HG02571 (cell line): ENCODE measurements at regions not wholly inside any gene's neighbourhood (a gene's known extent, or its start where the extent isn't known, plus 50 kb on each side); places are given as distances from the start of the nearest gene placed in this dataset.

Experiments used
- ATAC-seq: cut with Tn5 transposase; IDR thresholded peaks from one replicate; pipeline ENCODE4 v1.9.1; 2021; ENCODE audit warnings: mild to moderate bottlenecking, moderate library complexity; ENCODE audit not compliant: unreplicated experiment

GRCh38 chr14:71524320-71524982 is 407.8 kb upstream of the RGS6 start:
- no peak for ATAC-seq

- no peak for ATAC-seq
Observed at GRCh38 chr14:71525663-71526221, 406.5 kb upstream of the RGS6 start.

DNA sequence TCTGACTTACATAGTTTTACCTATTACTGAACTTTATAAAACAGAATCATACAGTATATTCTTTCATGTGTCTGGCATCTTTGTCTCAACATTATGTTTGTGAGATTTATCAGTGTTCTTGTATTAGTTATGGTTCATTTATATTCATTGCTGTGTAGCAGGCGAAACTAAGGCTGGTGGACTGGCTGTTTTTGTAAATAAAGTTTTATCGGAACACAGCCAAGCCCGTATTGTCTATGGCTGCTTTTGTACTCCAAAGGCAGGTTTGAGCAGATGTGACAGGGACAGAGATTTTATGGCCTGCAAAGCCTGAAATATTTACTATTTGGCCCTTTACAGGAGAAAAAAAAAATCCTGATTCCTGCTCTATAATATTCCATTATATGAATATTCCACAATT is 405.8 kb upstream of the RGS6 start:
- ATAC-seq = no peak

- no peak for ATAC-seq
Observed at GRCh38 chr14:71527838-71528237, 404.4 kb upstream of the RGS6 start.

DNA sequence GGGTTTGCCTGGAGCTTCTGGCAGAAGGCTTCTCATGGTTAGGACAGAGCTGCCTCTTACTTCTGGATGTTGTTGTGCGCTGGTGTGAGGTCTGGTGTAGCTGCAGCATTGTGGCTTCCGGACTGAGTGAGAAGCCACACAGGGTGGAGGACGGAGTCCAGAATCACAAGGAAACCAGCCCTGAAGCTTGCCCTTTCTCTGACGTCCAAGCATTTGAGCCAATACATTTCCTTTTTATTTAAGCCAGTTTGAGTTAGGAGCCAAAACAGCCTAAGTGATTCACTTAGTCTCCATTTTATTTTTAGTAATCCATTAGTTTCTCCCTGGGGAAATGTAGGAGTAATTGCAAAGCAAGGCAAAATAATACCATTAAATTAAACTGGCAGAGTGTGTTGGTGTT is 402.4 kb upstream of the RGS6 start:
- ATAC-seq = no peak

DNA sequence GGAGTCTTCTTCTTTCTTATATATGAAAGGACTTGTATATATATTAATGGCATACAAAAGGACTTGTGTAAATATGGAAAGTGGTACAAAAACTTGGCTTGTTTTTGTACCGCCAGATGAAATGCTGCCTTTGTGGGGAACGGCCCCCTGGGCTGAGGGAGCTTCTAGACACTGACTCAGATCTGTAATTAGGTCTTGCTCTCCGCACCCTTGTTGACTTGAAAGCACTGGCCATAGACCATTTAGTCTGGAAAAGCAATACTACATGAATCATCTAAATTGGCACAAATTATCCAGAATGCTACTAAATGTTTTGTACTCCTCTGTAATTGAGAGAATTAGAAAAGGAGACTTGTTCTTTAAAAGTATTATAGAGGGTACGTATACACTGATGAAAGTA is 399.9 kb upstream of the RGS6 start:
- no peak for ATAC-seq

DNA sequence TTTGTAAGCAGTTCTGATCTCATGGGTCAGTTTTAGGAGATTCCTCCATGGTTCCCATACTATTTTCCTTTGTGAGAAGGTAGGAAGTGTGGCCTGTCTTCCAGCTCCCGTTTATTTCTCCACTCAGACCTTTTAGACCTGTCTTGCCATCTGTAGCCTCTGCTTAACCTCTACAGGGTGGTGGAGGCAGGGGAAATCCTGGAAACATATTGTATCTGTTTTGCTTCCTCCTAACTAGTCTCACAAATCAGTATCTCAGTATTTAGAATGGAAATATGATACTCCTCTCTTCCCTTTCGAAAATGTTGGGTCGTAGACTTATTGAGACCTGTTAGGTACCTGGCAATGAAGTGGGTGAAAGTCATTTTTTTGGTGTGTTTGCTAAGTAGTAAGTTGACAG is 399.4 kb upstream of the RGS6 start:
- ATAC-seq = no peak

DNA sequence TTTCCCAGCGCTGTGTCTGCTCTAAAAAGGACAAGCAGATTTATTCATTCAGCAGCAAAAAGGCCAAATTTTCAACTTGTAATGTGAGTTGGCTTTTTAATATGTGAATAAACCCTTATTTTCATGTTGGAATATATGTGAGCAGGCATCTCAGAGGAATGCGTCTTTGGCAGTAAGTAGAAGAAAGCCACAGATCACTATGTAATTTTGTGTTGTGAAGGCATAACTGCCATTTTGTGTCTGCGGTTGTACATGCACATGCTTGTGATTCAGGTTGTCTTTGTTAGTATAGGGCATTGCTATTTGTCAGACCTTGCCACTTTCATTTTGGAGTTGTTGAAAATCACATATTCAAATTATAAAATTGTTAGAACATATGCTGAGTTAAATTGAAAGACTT is 398.8 kb upstream of the RGS6 start:
- ATAC-seq = no peak

GRCh38 chr14:71533800-71534199 is 398.4 kb upstream of the RGS6 start:
- ATAC-seq = no peak

- no peak for ATAC-seq
Observed at GRCh38 chr14:71534506-71534905, 397.7 kb upstream of the RGS6 start.

DNA sequence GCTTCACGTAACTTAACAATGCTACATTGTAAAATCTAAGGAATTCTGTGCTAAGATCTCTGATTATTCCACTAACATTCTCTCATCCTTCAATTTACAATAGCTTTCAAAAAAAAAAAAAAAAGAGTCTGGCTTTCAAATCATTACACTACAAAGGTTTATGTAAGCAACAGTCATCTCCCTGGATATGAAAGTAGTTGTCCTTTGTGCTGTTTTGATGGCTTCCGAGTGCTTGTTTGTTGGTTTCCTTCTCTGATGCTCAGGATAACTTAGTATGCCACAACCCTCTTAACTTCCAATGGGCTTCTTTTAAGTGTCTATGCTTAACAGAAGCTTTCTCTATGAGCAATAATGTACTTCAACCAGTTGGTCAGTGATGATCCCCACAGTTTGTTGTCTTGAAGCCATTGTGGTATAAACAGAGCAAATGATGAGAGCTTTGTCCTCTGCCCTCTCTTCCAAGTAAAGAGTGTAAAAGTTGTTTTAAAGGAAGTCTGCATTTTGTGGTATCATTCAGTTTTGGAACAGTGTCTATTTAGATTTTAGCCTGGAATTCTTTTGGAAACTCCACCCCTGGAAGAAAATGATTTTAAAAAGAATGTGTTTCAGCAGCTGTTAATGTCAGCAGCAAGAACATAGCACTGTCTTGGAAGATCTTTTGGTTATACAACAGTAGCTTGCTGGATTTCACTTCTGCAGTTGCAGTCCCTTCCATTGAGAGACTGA is 396.1 kb upstream of the RGS6 start:
- no peak for ATAC-seq

GRCh38 chr14:71536927-71537772 is 395.1 kb upstream of the RGS6 start:
- ATAC-seq = no peak

DNA sequence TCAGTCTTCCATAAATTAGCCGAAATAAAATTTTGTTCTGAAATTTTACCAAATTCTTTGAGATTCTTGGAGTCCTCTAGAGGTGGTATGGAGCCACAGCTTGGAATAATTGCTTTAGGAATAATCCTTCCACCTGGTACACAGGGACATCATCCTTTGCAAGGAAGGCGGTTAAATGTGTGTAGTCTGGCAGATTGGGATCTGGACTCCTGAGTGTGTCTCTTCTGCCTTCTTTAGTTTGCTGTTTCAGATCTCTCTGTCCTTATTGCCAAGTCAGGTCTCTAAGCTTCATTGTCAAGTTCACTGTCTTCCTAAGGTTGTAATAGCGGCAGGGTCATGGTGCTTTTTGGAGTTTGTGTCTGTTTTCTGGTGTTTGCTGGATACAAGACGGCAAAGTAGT is 393.9 kb upstream of the RGS6 start:
- no peak for ATAC-seq

DNA sequence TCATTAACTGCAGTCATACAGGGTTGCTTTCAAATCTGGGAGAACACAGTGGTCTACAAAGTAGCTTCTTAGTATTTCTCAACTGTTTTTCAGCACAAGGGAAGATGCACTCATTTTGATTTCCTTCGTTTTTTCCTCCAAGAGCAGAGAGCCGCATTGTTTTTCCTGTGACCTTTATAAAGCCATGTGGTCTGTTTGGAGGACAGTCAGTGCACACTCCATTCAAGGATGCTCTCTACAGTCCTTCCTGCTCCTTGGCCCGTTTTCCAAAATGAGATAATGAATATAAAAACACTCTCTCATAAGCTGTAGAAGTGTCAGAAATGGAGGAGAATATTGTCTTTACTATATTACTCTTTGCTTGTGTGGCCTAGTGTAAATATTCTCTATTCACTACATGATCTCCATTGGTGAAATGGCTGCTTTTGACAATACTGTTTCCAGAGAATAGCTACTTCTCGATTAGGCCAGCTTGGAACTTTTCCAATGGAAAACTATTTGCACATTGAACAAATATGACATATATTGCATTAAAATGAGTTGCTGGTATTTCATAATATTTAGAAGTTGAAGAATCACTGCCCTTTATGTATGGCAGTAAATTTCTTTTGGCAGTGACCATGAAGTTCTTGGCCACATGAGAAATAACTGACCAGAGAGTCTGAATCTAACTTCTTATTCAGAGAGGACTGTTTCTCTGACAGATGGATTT is 393.1 kb upstream of the RGS6 start:
- ATAC-seq = no peak

DNA sequence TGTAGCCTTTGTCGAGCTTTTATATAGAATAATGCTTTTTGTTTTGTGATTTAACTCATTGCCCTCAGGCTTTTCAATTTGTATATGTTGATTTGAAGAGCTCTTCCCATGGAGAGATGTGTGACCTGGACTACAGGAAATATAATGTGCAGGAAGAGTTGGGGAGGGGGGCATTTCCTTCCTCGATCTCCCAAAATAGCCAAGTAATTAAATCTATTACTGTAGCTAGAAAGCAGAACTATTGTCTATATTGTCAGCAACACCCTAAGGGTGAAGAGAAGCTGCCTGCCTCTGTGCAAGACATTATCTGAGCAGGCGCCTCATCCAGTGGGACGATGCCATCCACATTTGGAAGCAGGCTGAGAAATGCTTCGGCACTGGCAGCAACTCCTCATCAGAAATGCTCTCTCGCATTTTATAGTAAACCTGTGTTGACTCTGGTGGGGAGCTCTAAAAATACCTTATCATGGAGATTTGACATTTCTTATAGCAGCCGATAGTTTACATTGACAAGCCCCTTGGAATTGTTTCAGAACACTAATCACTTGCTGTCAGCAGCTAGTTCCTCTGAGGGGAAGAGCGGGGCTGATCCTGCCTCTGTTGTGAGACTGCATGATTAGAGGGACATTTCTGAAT is 392.5 kb upstream of the RGS6 start:
- no peak for ATAC-seq

DNA sequence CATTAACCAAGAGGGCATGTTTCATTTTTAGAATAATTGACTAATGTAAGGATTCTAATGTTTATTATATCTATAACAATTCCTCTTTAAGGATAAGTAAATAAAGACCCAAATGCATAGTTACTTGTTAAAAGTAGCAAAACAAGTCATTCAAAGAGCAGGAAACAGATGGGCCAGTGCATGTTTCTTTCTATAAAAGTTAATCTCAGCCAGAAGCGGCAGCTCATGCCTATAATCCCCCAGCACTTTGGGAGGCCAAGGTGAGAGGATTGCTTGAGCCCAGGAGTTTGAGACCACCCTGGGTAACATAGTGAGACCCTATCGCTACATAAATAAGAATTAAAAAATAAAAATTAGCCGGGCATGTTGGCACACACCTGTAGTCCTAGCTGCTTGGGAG is 391.0 kb upstream of the RGS6 start:
- ATAC-seq = no peak

GRCh38 chr14:71541973-71542690 is 390.1 kb upstream of the RGS6 start:
- ATAC-seq = no peak

- ATAC-seq = no peak
Observed at GRCh38 chr14:71549421-71550050, 382.7 kb upstream of the RGS6 start.

- no peak for ATAC-seq
Observed at GRCh38 chr14:71550367-71550766, 381.9 kb upstream of the RGS6 start.
